Loucy (cell line): ENCODE measurements at regions not wholly inside any gene's neighbourhood (a gene's known extent, or its start where the extent isn't known, plus 50 kb on each side); places are given as distances from the start of the nearest gene placed in this dataset.

Source experiments
- H2AFZ ChIP-seq: fragments of 200-600 bp; sonication (generic); 2 replicates; pipeline ENCODE4 v1.6.0; 2016; ENCODE audit warnings: antibody characterized with exemption, mild to moderate bottlenecking, low read length, moderate library complexity
- H3F3A ChIP-seq: fragments of 200-600 bp; 2 replicates; pipeline ENCODE4 v1.6.0; 2016; ENCODE audit warnings: antibody characterized with exemption, low read depth, mild to moderate bottlenecking
- H3K27me3 ChIP-seq: fragments of 200-600 bp; sonication (generic); 2 replicates; pipeline ENCODE4 v1.6.1; 2014; ENCODE audit warnings: low read length, mild to moderate bottlenecking; ENCODE audit not compliant: insufficient read depth, poor library complexity, severe bottlenecking
- H3K36me3 ChIP-seq: fragments of 200-600 bp; sonication (generic); 2 replicates; pipeline ENCODE4 v1.6.1; 2016; ENCODE audit warnings: low read length; ENCODE audit not compliant: insufficient read depth
- H3K4me1 ChIP-seq: fragments of 200-600 bp; sonication (generic); 2 replicates; pipeline ENCODE4 v1.5.1; 2014; ENCODE audit warnings: low read length, mild to moderate bottlenecking; ENCODE audit not compliant: insufficient read depth, poor library complexity, severe bottlenecking
- H3K4me2 ChIP-seq: fragments of 200-600 bp; sonication (generic); 2 replicates; pipeline ENCODE4 v1.6.0; 2014; ENCODE audit warnings: antibody characterized with exemption, low read length, low read depth, mild to moderate bottlenecking; ENCODE audit not compliant: poor library complexity, severe bottlenecking
- H3K4me3 ChIP-seq: fragments of 200-600 bp; sonication (generic); 2 replicates; pipeline ENCODE4 v1.5.1; 2014; ENCODE audit warnings: low read length, mild to moderate bottlenecking, mixed read lengths; ENCODE audit not compliant: poor library complexity, severe bottlenecking
- H3K79me2 ChIP-seq: fragments of 200-600 bp; sonication (generic); 2 replicates; pipeline ENCODE4 v1.6.1; 2014; ENCODE audit warnings: low read length; ENCODE audit not compliant: insufficient read depth
- H3K9ac ChIP-seq: fragments of 200-600 bp; sonication (generic); 2 replicates; pipeline ENCODE4 v1.6.0; 2014; ENCODE audit warnings: mild to moderate bottlenecking, low read depth, low read length, moderate library complexity; ENCODE audit not compliant: poor library complexity, severe bottlenecking
- H3K9me2 ChIP-seq: fragments of 200-600 bp; sonication (generic); replicated peaks from 2 replicates; pipeline ENCODE4 v1.6.1; 2016; ENCODE audit warnings: low read depth, low read length, mixed read lengths
- H3K9me3 ChIP-seq: fragments of 200-600 bp; sonication (generic); 2 replicates; pipeline ENCODE4 v1.6.1; 2014; ENCODE audit warnings: mild to moderate bottlenecking, antibody characterized with exemption, low read length, low read depth; ENCODE audit not compliant: insufficient read depth
- H4K20me1 ChIP-seq: fragments of 200-600 bp; sonication (generic); 2 replicates; pipeline ENCODE4 v1.6.0; 2014; ENCODE audit warnings: antibody characterized with exemption, low read length, mild to moderate bottlenecking; ENCODE audit not compliant: insufficient read depth, poor library complexity, severe bottlenecking
- EZH2phosphoT487 ChIP-seq: fragments of 200-600 bp; IDR thresholded peaks from 2 replicates; pipeline ENCODE4 v1.6.1; 2018; ENCODE audit warnings: antibody characterized with exemption, mild to moderate bottlenecking, moderate library complexity, borderline replicate concordance
- TF ChIP-seq, protein P1 (sequence below): fragments of 200-600 bp; sonication (generic); conservative IDR thresholded peaks from 2 replicates; pipeline ENCODE4 v1.5.1; 2014; ENCODE audit warnings: mild to moderate bottlenecking, antibody characterized with exemption, low read length

DNA sequence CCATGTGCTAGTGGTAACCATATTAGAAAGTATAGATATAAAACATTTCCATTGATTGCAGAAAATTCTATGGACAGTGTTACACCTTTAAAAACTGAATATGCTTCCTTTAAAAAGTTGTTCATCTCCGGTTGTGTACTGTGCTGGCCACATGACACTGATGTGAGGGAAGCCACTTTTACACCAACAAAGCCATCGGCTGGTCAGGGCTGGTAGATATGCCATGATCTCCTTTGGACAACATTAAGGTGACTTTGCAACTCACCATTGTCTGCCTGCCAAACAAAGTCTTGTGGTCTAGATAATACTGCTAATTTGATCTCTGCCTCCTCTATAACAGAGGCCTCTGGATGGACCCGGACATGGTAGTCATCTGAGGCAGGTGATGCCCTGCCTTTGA lies 156.0 kb upstream of the RARB start:
- no peaks in the 10 kb centered on the region for H3K9me3 ChIP-seq
- no peaks in the 10 kb centered on the region for H3K27me3 ChIP-seq
- no peaks in the 10 kb centered on the region for H4K20me1 ChIP-seq
- H3K79me2 ChIP-seq, result no peaks in the 10 kb centered on the region
- H3K36me3 ChIP-seq, result no peaks in the 10 kb centered on the region
- no peaks in the 10 kb centered on the region for H3F3A ChIP-seq
- H3K4me3 ChIP-seq, result no peak overlapping the region
- no peaks in the 10 kb centered on the region for H3K4me1 ChIP-seq
- no peak overlapping the region for H2AFZ ChIP-seq
- no peak overlapping the region for H3K9ac ChIP-seq
- H3K9me2 ChIP-seq, result no peaks in the 10 kb centered on the region
- H3K4me2 ChIP-seq, result no peak overlapping the region
- TF ChIP-seq, protein P1, sequence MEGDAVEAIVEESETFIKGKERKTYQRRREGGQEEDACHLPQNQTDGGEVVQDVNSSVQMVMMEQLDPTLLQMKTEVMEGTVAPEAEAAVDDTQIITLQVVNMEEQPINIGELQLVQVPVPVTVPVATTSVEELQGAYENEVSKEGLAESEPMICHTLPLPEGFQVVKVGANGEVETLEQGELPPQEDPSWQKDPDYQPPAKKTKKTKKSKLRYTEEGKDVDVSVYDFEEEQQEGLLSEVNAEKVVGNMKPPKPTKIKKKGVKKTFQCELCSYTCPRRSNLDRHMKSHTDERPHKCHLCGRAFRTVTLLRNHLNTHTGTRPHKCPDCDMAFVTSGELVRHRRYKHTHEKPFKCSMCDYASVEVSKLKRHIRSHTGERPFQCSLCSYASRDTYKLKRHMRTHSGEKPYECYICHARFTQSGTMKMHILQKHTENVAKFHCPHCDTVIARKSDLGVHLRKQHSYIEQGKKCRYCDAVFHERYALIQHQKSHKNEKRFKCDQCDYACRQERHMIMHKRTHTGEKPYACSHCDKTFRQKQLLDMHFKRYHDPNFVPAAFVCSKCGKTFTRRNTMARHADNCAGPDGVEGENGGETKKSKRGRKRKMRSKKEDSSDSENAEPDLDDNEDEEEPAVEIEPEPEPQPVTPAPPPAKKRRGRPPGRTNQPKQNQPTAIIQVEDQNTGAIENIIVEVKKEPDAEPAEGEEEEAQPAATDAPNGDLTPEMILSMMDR, result no peak
- TF ChIP-seq EZH2phosphoT487, result no peak

DNA sequence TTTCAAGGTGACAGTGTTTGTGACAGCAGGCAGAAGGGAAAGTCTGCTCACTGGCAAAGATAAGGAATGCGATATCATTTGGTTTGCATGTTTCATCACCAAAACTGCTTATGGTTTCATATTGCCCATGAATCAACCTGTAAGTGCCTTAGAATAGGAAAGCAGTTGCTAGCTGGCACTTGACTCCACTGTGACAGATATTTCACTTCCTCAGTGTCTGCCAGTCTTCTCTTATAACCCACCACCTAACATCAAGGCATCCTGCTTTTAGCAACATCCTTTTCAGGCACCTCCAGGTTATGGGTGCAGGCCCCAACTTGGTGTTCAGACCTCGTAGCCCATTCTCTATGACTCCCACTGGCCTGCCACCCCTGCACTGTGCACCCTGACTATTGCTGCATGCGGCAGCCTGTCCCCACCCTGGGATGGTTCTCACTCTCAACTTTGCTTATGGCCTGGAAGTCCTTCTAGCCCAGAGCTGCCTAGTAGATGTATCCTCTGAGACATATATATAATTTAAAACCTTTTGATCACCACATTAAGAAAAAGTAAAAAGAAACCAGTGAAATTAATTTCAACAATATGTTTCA lies 154.4 kb upstream of the RARB start:
- TF ChIP-seq EZH2phosphoT487, result no peak
- TF ChIP-seq, protein P1, result no peak
- no peaks in the 10 kb centered on the region for H3K79me2 ChIP-seq
- no peaks in the 10 kb centered on the region for H3K4me1 ChIP-seq
- H3K36me3 ChIP-seq, result no peaks in the 10 kb centered on the region
- no peak overlapping the region for H3K4me3 ChIP-seq
- no peak overlapping the region for H3K4me2 ChIP-seq
- no peak overlapping the region for H2AFZ ChIP-seq
- H3K9ac ChIP-seq, result no peak overlapping the region
- no peaks in the 10 kb centered on the region for H3K27me3 ChIP-seq
- H4K20me1 ChIP-seq, result no peaks in the 10 kb centered on the region
- H3K9me2 ChIP-seq, result no peaks in the 10 kb centered on the region
- no peaks in the 10 kb centered on the region for H3F3A ChIP-seq
- no peaks in the 10 kb centered on the region for H3K9me3 ChIP-seq

DNA sequence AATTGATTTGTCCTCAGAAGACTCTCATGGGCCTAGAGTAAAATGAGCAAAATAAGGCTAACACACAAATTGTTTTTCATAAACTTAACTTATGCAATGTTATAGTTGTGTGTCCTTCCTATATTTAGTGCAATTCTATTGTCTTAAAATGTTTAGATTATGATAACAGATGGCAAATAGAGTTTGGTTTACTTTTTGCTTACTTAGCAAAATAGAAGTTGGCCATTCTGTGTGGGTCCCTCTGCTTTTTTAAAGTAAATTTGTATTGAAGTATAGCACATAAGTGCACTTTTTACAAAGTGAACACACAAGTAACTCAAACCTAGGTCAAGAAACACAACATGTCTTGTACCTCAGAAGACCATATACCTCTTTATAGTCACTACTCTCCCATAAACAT lies 150.6 kb upstream of the RARB start:
- no peaks in the 10 kb centered on the region for H3K4me1 ChIP-seq
- TF ChIP-seq, protein P1, result no peak

More for the DNA sequence above, 150.6 kb upstream of the RARB start:
- no peaks in the 10 kb centered on the region for H4K20me1 ChIP-seq
- no peak overlapping the region for H3K4me3 ChIP-seq
- no peaks in the 10 kb centered on the region for H3F3A ChIP-seq
- no peak overlapping the region for H3K4me2 ChIP-seq
- H3K79me2 ChIP-seq, result no peaks in the 10 kb centered on the region
- no peaks in the 10 kb centered on the region for H3K9me3 ChIP-seq
- H2AFZ ChIP-seq, result no peak overlapping the region
- H3K27me3 ChIP-seq, result no peaks in the 10 kb centered on the region
- no peaks in the 10 kb centered on the region for H3K9me2 ChIP-seq
- no peaks in the 10 kb centered on the region for H3K36me3 ChIP-seq
- H3K9ac ChIP-seq, result no peak overlapping the region
